GM19023 (cell line): ENCODE measurements at regions not wholly inside any gene's neighbourhood (a gene's known extent, or its start where the extent isn't known, plus 50 kb on each side); places are given as distances from the start of the nearest gene placed in this dataset.

ENCODE experiments used
- ATAC-seq: cut with Tn5 transposase; IDR thresholded peaks from one replicate; pipeline ENCODE4 v1.9.1; 2021; ENCODE audit warnings: mild to moderate bottlenecking, moderate library complexity; ENCODE audit not compliant: unreplicated experiment

- ATAC-seq = no peak
Measured at GRCh38 chr6:79864421-79864820, 82.9 kb downstream of the ELOVL4 start.

DNA sequence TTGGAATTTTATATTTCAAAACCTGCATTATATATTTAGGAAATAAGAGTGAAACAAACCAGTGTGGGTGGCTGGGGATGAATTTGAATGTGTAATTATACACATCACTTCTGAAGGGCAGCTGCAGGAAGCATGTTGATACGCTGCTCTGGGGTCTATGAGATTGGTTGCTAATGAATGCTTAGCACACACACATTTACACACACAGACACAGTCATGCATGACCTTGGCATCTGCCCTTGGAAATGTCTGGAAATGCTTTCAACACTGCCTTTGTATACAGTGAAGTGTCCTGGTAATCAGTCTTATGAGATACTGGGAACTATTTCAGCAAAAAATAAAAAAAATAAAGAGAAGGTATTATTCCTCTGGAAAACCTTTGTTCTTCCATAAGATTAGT is 83.4 kb downstream of the ELOVL4 start:
- no peak for ATAC-seq

DNA sequence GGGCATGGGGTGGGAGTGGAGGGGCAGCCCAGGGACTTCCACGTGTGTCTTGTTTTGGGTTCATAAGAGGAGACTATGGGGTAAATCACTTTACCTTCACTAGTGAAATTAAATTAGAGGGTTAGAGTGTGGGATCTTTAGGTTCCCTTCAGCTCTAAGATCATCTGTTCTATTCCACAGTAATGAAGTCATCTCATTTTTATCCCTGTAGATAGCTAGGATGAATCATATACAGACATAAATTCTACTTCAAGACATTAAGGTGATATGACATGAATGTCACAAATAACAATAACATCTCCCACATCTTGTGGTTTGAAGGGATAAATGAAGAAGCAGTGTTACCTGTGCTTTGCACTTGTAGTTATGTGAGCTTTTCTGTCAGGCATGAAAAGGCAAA is 83.8 kb downstream of the ELOVL4 start:
- no peak for ATAC-seq

GRCh38 chr6:79862711-79863110 is 84.6 kb downstream of the ELOVL4 start:
- no peak for ATAC-seq

DNA sequence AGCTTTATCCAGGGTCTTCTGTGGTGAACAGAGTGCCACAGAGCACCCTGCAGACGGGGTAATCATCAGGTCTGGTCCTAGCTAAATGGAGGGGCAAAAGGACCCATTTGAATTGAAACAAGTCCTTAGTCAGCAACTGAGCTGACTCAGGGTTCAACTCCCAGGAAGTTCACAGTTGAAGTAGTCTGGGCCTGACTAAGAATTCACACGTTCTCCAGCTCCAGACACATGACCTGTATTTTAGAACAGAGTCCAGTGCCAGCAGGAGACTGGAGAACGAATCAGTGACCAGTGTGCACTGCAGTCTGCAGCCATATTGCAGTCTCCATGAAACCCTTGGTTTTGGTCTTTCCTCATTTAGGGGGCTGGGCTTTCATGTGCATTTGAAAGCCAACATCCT is 85.2 kb downstream of the ELOVL4 start:
- no peak for ATAC-seq

DNA sequence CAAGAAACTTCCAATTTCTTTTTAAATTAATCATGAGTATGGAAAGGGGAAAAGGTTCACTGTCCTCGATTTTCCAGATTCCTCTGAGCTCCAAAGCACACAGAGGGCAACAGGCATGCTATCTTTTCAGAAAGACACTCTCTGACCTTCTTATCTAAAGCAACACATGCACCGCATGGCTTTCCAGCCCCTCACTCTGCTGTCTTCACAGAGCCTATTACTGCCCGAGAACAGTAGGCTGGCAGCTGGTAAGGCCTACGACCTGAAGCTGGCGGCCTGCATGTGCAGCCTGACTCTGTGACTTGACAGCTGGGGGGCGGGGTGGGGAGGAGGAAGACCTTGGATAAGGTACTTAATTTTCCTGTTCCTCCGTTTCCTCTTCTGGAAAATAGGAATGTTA is 86.3 kb downstream of the ELOVL4 start:
- ATAC-seq = no peak

DNA sequence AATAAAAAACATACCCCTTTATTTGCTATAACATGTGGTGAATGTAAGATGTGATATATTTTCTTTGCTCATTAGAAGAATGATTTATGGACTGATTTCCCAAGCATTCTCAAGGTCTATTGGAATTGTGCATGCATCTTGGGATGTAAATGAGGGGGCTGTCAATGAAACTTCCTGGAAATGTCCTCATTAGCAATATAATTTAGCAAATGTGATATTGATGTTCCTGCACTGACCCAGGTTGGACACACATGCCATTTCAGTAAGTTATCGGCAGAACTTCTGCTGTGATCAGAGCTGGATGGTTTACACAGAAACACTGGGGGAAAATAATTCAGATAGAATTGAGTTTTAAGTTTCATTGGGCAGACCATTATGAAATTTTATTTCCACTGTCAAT is 99.9 kb downstream of the ELOVL4 start:
- ATAC-seq = no peak

GRCh38 chr6:79842376-79843040 is 104.8 kb downstream of the ELOVL4 start:
- peak; percentile 57 for ATAC-seq

- ATAC-seq = peak; percentile 39
Measured at GRCh38 chr6:79841577-79842375, 105.6 kb downstream of the ELOVL4 start.

DNA sequence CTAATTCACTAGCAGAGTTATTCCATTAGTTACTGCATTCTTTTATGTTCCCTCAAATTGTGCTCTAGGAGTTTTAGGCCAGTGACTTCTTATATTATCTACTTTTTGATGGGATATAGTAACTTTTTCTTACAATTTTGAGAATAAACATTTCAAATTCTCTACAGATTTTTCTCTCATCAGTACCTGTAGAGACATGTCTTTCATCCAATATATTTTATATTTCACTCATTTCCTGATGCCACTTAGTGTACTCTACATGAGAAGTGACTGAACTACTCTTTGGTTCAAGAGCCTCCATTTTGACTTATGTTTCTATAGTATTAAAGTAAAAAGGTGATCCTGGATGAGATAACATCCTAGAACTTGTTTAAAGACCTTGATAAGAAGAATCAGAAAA is 108.5 kb downstream of the ELOVL4 start:
- no peak for ATAC-seq

- ATAC-seq = no peak
Measured at GRCh38 chr6:79833964-79834284, 113.4 kb downstream of the ELOVL4 start.

- no peak for ATAC-seq
Measured at GRCh38 chr6:79833264-79833963, 113.9 kb downstream of the ELOVL4 start.

- no peak for ATAC-seq
Measured at GRCh38 chr6:79832723-79833122, 114.6 kb downstream of the ELOVL4 start.

- ATAC-seq = no peak
Measured at GRCh38 chr6:79824202-79824601, 123.2 kb downstream of the ELOVL4 start.

DNA sequence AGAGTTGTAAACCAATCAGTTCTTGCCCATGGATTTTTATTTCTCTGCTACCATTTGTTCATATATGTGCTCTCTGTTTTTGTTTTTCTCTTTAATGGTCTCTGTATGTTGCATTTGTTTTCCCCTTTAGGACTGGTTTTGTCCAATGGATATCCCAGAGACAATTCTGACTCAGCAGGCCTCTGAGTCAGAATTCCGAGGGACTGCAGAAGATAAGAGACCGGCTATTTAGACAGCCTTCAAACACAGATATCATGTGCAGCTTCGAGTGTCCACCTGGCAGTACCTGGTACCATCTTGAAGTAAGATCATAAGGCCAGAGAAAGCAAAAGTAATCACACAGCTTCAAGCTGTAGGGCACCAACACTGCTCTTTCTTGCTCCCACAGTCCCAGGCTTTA is 125.5 kb downstream of the ELOVL4 start:
- no peak for ATAC-seq

- ATAC-seq = no peak
Measured at GRCh38 chr6:79818471-79818870, 128.9 kb downstream of the ELOVL4 start.

DNA sequence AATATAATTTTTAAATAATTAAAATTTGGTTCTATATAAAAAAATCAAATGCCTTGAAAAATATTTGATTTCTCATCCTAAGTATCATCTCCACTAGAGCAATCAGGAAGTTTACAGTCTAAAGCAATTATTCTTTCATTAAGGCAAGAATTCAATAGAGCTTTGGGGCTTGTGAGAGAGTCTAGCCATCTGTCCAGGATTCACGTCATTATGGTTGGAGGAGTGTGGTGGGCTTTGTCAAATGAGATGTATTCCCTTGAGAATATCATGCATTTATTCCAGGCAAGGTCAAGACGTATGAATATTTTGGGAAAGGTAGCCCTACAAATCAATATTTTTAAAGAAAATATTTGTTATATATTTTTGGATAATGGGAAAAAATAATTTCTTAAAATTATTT is 132.4 kb downstream of the ELOVL4 start:
- no peak for ATAC-seq

- peak; percentile 94 for ATAC-seq
Measured at GRCh38 chr6:79813854-79814709, 133.3 kb downstream of the ELOVL4 start.

DNA sequence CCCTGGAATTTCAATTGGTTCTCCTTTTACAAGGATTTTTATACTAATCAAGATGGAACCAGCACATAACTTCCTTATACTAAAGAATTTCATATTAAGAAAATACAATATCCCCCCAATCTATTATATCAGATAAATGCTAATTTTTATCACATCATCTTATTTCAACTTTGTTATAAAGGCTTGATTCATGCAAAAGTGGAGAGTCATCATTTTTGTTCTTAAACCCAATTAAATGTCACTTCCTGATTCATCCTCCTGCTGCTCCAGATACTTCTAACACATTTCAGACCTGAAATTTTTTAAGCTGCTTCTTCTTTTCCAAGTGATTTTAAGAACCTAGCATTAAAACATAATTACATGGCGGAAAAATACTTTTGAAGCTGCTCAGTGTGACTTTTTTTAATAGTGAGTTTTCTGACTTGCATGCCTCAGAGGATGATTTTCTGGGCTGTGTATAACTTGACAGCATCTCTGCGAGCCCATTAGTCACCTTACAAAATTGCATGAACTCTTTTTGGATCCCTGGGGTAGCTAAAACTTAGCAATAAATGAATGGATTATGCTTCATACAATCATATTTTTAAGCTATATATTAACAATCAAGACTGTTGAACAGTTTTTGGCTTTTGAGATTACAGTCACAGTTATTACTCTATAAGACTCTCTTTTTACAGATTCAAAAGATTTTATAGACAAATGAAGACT is 134.1 kb downstream of the ELOVL4 start:
- no peak for ATAC-seq

DNA sequence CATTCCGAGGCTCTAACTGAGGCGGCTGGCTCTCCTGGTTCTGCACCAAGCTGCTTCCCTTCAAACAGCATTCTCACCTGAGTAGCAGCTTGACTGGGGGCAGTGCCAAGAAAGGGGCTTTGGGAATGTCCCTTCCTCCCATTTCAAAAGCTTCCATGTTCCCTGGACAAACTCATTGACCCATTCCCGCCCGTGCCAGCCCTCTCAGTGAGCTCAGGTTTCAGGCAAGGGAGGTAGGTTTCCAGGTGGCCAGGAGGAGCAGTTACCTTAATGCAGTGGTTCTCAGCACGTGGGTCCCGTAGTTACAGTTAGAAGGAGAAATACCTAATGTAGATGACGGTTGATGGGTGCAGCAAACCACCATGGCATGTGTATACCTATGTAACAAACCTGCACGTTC is 135.2 kb downstream of the ELOVL4 start:
- ATAC-seq = no peak

GRCh38 chr6:79810871-79811270 is 136.5 kb downstream of the ELOVL4 start:
- no peak for ATAC-seq
